KMS-11 (cell line): ENCODE measurements at regions not wholly inside any gene's neighbourhood (a gene's known extent, or its start where the extent isn't known, plus 50 kb on each side); places are given as distances from the start of the nearest gene placed in this dataset.

Experiments
- H2AFZ ChIP-seq: fragments of 200-600 bp; sonication (generic); 2 replicates; pipeline ENCODE4 v1.6.1; 2016; ENCODE audit warnings: antibody characterized with exemption, mixed run types, low read depth
- H3K27ac ChIP-seq: fragments of 200-600 bp; sonication (generic); 2 replicates; pipeline ENCODE4 v1.6.1; 2016; ENCODE audit warnings: mild to moderate bottlenecking, mixed run types
- H3K27me3 ChIP-seq: fragments of 200-600 bp; sonication (generic); 2 replicates; pipeline ENCODE4 v1.6.1; 2017; ENCODE audit warnings: mild to moderate bottlenecking, low read depth, mixed run types, moderate library complexity; ENCODE audit not compliant: insufficient read depth
- H3K36me3 ChIP-seq: fragments of 200-600 bp; sonication (generic); 2 replicates; pipeline ENCODE4 v1.6.1; 2017; ENCODE audit warnings: mild to moderate bottlenecking, mixed run types; ENCODE audit not compliant: insufficient read depth
- H3K4me1 ChIP-seq: fragments of 200-600 bp; sonication (generic); 2 replicates; pipeline ENCODE4 v1.6.1; 2016; ENCODE audit warnings: mild to moderate bottlenecking, low read depth, mixed run types; ENCODE audit not compliant: poor library complexity, severe bottlenecking
- H3K4me2 ChIP-seq: fragments of 200-600 bp; sonication (generic); 2 replicates; pipeline ENCODE4 v1.7.0; 2016; ENCODE audit warnings: mild to moderate bottlenecking, mixed run types
- H3K4me3 ChIP-seq: fragments of 200-600 bp; sonication (generic); IDR thresholded peaks from 2 replicates; pipeline ENCODE4 v1.6.1; 2017; ENCODE audit warnings: low read depth, low read length, mixed read lengths; ENCODE audit not compliant: insufficient read depth
- H3K79me2 ChIP-seq: fragments of 200-600 bp; sonication (generic); 2 replicates; pipeline ENCODE4 v1.6.1; 2016; ENCODE audit warnings: low read depth, mixed run types; ENCODE audit not compliant: insufficient read depth
- H3K9ac ChIP-seq: fragments of 200-600 bp; sonication (generic); 2 replicates; pipeline ENCODE4 v1.6.1; 2016; ENCODE audit warnings: mild to moderate bottlenecking, mixed run types
- H4K20me1 ChIP-seq: fragments of 200-600 bp; sonication (generic); 2 replicates; pipeline ENCODE4 v1.6.1; 2016; ENCODE audit warnings: mild to moderate bottlenecking, mixed run types; ENCODE audit not compliant: insufficient read depth
- TF ChIP-seq, protein P1 (sequence below): fragments of 200-600 bp; sonication (generic); conservative IDR thresholded peaks from 2 replicates; pipeline ENCODE4 v1.6.1; 2017; ENCODE audit warnings: low read depth, mild to moderate bottlenecking, antibody characterized with exemption, low read length, moderate library complexity, mixed read lengths

DNA sequence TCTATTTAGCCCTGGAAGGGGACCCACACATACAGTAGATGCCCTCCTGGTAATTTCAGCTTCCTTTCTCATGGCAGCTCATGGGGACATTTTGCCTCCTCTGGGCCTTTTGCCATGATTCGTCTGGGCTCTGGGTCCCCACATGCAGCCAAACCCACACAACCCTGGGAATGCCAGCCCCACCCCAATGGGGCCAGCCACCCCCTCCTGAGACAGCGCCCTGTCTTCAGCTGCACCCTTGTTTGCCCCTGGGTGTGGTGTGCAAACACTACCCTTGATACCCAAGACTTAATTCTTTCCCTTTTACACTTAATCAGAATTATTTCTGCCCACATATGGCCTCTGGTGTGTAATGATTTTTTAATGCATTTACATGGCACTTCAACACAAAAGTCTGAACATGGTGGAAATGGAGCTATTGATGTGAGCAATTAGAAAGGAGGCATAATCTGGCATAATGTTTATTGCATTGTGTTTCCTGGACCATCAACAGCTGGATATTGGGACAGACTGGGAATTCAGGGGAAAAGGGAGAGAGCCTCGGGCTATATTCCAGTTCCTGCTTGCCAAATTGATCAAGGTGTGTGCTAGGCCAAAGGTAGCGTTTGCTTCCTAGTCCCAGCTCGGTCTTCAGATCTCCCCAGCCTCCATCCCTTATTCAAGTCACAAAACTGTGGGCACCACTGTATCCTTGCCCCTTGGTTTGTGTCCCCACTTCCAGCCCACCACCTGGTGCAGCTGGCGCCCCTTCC lies 85.0 kb upstream of the ANO1 start:
- H3K79me2 ChIP-seq, result no peaks in the 10 kb centered on the region
- no peaks in the 10 kb centered on the region for H4K20me1 ChIP-seq
- H3K9ac ChIP-seq, result no peak overlapping the region
- no peak overlapping the region for H3K4me2 ChIP-seq
- H3K27me3 ChIP-seq, result no peaks in the 10 kb centered on the region; the same call in 1 of the 2 replicates
- no peaks in the 10 kb centered on the region for H3K36me3 ChIP-seq
- TF ChIP-seq, protein P1, sequence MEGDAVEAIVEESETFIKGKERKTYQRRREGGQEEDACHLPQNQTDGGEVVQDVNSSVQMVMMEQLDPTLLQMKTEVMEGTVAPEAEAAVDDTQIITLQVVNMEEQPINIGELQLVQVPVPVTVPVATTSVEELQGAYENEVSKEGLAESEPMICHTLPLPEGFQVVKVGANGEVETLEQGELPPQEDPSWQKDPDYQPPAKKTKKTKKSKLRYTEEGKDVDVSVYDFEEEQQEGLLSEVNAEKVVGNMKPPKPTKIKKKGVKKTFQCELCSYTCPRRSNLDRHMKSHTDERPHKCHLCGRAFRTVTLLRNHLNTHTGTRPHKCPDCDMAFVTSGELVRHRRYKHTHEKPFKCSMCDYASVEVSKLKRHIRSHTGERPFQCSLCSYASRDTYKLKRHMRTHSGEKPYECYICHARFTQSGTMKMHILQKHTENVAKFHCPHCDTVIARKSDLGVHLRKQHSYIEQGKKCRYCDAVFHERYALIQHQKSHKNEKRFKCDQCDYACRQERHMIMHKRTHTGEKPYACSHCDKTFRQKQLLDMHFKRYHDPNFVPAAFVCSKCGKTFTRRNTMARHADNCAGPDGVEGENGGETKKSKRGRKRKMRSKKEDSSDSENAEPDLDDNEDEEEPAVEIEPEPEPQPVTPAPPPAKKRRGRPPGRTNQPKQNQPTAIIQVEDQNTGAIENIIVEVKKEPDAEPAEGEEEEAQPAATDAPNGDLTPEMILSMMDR, result no peak
- H3K4me1 ChIP-seq, result no peaks in the 10 kb centered on the region
- H3K27ac ChIP-seq, result no peak overlapping the region
- H2AFZ ChIP-seq, result no peak overlapping the region
- H3K4me3 ChIP-seq, result no peak overlapping the region

DNA sequence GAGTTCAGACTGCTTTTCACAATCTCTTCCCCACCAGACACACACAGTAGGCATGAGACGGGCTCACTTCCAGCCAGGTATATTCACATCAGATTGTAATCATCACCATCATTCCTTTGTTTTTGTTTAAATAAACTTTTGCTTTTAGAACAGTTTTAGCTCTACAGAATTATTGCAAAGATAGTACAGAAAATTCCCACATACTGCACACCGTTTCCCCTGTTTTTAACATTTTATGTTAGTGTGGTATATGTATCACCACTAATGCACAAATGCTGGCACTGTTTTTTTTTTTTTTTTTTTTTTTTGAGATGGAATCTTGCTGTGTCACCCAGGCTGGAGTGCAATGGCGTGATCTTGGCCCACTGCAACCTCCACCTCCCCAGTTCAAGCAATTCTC lies 83.3 kb upstream of the ANO1 start:
- H3K27me3 ChIP-seq, result no peaks in the 10 kb centered on the region; the same call in 1 of the 2 replicates
- H2AFZ ChIP-seq, result no peak overlapping the region
- no peak overlapping the region for H3K4me3 ChIP-seq
- no peak overlapping the region for H3K27ac ChIP-seq
- no peaks in the 10 kb centered on the region for H3K4me1 ChIP-seq
- TF ChIP-seq, protein P1, result no peak
- H4K20me1 ChIP-seq, result no peaks in the 10 kb centered on the region
- H3K79me2 ChIP-seq, result no peaks in the 10 kb centered on the region
- H3K4me2 ChIP-seq, result no peak overlapping the region
- no peak overlapping the region for H3K9ac ChIP-seq
- H3K36me3 ChIP-seq, result no peaks in the 10 kb centered on the region

DNA sequence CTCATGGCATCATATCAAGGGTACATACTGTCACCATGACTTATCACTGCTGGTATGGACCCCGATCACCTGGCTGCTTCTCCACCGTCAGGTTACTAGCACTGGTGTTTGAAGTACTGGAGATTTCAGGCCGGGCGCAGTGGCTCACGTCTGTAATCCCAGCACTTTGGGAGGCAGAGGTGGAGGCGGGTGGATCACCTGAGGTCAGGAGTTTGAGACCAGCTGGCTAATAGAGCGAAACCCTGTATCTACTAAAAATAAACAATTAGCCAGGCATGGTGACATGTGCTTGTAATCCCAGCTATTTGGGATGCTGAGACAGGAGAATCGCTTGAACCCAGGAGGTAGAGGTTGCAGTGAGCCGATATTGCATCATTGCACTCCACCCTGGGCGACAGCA lies 82.4 kb upstream of the ANO1 start:
- H3K4me1 ChIP-seq, result no peaks in the 10 kb centered on the region
- H3K79me2 ChIP-seq, result no peaks in the 10 kb centered on the region

DNA sequence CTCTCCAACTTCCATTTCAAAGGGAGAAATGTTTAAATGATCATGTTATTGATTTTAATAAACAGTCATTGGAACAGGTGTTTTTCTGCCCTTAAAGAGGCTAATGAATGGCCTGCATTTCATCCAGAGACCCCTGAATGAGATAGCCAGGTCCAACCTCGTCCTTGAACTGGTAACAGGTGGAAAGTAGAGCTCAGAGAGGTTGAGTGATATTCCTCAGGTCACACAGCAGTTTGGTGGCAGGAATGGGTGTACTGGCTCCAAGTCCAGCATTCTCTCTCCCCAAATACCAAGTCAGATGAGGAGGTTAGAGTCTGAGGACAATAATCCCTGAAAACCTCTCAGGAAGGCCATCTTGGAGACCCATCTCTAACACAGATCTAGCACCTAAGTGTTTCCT lies 81.7 kb upstream of the ANO1 start:
- Histone ChIP-seq H3K36me3 (no peaks in the 10 kb centered on the region), H3K27me3 (no peaks in the 10 kb centered on the region; the same call in 1 of the 2 replicates), H3K9ac (no peak overlapping the region), H2AFZ (no peak overlapping the region), H3K4me1 (no peaks in the 10 kb centered on the region), H3K4me2 (no peak overlapping the region), H3K79me2 (no peaks in the 10 kb centered on the region), H3K27ac (no peak overlapping the region), H4K20me1 (no peaks in the 10 kb centered on the region), H3K4me3 (no peak overlapping the region)
- TF ChIP-seq, protein P1, result no peak

More for the DNA sequence above, 82.4 kb upstream of the ANO1 start:
- Histone ChIP-seq H3K36me3 (no peaks in the 10 kb centered on the region), H3K27ac (no peak overlapping the region), H3K27me3 (no peaks in the 10 kb centered on the region; the same call in 1 of the 2 replicates), H2AFZ (no peak overlapping the region), H3K4me2 (no peak overlapping the region), H4K20me1 (no peaks in the 10 kb centered on the region), H3K9ac (no peak overlapping the region), H3K4me3 (no peak overlapping the region)
- TF ChIP-seq, protein P1, result no peak
